SIG-M5 treated with dmso at 0.1 percent for 504 hours (cell line): ENCODE measurements at regions not wholly inside any gene's neighbourhood (a gene's known extent, or its start where the extent isn't known, plus 50 kb on each side); places are given as distances from the start of the nearest gene placed in this dataset.
"Not testable (repeated sequence)": the region's sequence is repeated elsewhere in the genome, so short reads cannot be mapped to it uniquely, and the experiment has no call there.

Source experiments
- DNase-seq: peaks from one replicate; lab custom pipeline; 2025; ENCODE audit not compliant: unreplicated experiment; lab: John Stamatoyannopoulos, UW

DNA sequence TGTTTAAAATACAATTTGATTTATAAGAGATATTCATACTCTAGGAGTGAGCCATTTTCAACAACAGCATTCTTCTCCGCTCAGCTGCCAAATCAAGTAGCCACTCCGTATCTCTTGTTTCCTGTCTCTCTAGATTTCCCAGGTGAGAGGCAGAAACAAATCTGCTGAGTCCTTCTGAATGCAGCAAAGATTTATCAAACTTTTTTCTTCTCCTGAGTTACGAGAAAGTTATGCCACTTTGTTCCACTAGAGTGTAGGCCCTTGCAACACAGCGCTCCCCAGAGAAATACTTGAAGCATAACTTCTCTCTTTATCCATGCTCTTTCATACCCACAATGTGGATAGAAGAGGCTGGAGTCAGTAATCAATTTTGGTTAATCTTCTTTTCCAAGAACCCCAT lies 1960.8 kb downstream of the OLFM4 start:
- no peak for DNase-seq

DNA sequence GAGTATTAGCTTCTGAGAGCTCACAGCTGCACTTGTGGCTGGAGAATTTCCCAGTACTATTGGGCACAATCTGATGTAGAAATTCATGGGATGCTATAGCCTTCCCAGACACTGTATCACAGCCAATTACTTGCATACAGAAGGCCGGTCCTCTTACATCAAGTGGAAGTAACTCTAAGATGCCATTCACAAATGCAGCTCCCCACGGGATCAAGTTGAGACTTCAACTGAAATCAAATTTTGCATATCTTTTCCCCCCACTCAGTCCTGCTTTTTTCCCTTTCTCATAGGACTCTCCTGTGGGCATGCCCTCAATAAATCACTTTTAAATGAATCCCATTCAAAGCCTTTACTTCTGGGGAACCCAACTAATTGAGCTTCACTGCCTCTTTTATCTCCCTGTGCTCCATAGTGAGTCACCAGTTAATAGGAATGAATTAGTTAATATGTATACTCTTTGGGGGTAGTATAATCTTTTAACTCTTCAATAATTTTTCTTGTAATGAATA lies 1970.8 kb downstream of the OLFM4 start:
- DNase-seq, result no peak

DNA sequence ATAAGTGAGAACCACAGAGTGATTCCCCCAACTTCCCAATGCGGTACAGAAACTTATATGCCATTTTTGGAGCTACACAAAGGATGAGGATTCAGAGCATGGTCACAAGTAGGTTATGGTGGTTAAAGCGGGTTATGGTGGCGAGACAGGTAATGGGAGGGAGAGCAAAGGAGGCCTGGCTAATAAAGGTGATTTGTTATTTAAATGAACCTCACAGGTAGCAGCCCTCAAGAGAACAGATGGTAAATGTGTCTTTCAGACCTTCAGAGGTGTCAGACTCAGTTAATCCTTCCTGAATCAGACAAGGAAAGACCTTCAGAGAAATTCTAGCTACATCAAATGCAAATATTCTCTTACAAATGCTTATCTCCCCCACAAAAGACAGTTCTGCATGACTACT lies 1971.4 kb downstream of the OLFM4 start:
- DNase-seq, result no peak

DNA sequence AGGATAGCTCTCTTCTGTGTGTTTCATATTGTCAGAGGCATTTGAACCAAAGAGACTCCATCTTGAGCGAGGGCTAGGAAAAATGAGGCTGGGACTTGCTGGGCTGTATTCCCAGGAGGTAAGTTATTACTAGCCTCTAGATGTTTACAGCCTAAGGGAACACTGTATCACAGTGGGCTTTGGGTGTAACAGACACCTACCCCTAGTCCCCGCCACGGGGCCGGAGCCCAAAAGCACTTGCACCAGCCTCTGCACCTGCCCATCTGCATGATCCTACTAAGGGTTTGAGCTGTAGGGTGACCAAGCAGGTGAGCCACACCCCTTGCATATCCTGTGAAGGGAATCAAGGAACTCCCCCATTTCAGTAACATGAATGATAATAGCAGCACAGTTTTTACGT lies 1972.2 kb downstream of the OLFM4 start:
- no peak for DNase-seq

DNA sequence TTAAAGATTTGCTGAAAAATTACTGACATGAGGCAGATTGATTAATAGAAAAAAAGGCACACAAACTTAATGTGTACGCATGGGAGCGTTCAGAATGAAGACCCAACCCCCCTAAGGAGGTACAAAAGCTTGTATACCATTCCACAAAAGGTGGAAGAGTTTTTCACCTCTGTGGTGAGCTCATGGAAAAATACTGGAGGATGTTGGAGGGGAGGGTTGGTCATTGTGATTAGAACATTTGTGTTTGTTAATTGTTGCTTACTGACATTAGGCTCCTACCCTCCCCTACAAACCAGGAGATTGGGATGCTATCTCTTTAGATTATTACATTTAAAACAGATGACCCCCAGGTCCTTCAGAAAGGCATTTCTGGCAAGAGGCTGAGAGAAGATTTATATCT lies 1973.3 kb downstream of the OLFM4 start:
- no peak for DNase-seq

DNA sequence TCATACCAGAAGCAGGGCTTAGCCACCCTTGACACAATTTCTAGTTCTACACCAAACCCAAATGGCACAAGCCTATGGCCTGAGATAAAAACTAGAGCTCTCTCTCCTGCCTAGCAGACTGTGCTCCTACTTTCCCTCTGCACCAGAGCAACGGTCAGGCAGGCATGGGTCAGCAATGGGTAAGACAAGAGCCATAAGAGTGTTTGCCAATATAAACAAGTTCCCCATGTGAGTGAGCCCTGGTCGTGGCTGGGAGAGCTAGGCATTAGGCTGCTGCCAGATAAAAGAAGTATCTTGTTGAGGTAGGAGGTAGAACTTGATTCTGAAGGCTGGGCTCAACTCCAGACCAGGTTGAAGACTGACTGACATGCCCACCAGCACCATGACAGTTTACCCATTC lies 1979.1 kb downstream of the OLFM4 start:
- DNase-seq, result no peak

DNA sequence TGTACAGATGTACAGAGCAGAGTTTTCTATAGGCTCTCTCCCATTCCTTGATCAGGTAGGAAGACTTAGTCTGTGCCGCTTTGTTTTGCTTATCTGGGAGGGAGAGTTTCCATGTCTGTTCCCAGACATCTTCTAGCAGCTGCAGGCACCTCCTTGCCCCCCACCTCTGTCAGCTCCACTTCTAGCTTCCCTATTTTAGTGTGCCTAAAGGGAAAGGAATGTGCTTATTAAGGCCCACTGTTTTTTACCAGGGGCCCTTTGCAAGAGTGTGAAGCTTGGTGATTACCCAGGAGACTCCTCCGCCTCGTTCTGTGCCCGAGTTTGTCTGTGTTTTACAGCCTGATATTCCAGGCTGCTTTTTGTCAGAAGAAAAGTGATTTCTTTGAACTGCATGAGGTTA lies 1984.4 kb downstream of the OLFM4 start:
- DNase-seq, result no peak

DNA sequence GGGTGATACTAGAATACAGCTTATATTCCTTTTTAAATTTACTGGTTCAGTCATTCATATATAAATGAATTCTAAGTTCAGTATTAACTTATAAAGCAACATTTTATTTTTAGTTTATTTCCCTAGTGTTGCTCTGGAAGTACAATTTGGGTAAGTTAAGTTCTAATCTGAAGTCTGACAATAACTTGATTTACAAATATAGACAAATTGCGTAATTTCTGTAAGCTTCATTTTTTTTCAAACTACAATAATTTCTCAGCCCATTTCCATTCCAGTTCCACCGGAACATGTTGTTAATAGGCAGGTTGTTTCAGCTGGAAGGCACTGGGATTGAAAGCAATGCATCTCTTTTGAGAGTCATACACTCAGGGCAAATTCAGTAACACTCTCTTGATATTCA lies 2000.7 kb downstream of the OLFM4 start:
- DNase-seq, result no peak

DNA sequence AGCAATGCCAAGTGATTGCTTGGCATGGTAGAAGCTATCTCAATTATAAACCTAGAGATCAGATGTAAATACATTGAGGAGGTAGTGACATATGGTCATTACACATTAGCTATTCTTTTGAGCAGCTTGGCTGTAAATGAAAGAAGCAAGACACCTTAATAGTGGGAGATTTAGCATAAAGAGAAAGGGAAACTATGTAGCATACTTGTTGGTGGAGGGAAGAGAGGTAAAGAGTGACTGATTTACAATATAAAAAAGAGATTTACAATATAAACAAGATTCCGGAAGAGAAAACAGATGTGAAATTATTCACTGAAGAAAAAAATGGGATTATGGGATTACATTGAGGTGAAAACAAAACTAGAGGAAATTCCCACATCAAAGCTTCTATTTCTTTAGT lies 2009.6 kb downstream of the OLFM4 start:
- no peak for DNase-seq

DNA sequence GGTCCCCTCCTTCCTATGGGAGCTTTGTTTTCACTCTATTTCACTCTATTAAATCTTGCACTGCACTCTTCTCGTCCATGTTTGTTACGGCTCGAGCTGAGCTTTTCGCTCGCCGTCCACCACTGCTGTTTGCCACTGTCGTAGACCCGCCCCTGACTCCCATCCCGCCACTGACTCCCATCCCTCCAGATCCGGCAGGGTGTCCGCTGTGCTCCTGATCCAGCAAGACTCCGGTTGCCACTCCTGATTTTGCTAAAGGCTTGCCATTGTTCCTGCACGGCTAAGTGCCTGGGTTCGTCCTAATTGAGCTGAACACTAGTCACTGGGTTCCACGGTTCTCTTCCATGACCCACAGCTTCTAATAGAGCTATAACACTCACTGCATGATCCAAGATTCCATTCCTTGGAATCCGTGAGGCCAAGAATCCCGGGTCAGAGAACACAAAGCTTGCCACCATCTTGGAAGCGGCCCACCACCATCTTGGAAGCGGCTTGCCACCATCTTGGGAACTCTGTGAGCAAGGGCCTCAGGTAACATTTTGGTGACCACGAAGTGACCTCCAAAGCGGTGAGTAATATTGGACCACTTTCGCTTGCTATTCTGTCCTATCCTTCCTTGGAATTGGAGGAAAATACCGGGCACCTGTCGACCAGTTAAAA lies 2025.4 kb downstream of the OLFM4 start:
- DNase-seq, result not testable (repeated sequence)

DNA sequence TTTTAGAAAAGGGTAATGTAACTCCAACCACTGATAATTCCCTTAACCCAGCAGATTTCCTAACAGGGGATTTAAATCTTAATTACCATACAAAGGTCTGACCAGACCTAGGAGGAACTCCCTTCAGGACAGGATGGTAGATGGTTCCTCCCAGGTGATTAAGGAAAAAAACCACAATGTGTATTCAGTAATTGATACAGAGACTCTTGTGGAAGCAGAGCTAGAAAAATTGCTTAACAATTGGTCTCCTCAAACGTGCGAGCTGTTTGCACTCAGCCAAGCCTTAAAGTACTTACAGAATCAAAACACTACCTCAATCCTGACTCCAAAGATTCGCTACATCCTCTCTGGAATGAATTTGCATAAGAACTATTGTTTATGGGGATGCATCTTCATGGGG lies 2027.1 kb downstream of the OLFM4 start:
- DNase-seq, result not testable (repeated sequence)

DNA sequence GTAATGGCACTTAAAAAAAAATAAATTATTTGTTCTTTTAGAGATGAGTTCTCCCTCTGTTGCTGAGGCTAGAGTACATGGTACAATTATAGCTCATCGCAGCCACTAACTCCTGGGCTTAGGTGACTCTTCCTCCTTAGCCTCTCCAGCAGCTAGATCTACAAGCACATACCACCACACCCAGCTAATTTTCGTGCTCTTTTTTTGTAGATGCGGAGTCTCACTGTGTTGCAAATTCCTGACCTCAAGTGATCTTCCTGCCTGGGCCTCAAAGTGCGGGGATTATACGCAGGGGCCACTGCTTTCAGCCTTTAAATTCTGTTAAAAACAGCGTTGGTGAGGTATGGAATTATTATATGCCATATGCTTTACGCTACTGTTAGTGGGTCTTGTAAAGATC lies 2034.0 kb downstream of the OLFM4 start:
- DNase-seq, result no peak

DNA sequence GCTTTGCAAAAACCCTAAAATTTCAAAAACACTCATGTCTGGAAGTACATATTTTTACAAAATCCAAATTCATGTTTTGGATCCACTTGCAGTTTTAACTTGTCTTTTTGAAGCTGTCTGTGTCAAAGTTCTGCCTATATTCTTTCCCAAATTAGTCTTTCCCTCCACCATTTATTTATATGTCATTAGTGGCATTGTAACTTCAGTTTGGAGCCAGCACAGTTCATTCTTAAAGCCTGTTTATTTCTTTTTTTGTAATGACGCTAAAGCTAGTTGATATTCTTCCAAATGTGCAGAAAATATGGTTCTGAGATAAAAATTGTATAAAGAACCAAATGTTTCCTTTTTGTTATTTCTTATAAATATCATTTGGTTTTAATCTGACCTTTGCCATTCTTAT lies 2039.3 kb downstream of the OLFM4 start:
- DNase-seq, result no peak

DNA sequence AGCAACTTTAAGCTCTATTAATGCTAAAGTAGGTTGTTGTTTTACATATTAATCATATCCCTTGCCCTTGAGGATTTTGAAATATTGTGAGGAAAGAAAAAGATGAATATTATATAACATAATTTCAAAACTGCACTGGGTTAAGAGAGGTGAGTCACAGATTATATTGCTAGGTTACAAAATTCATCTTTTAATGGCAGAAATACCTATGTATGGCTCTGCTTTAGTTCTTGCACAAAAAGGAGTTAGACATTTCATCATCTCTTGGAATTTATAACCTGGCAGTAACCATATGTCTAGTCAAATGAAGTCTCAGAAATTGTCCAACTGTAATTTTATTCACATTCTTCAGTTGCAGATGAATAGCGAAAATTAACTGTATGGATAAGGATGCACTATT lies 2041.1 kb downstream of the OLFM4 start:
- DNase-seq, result no peak

DNA sequence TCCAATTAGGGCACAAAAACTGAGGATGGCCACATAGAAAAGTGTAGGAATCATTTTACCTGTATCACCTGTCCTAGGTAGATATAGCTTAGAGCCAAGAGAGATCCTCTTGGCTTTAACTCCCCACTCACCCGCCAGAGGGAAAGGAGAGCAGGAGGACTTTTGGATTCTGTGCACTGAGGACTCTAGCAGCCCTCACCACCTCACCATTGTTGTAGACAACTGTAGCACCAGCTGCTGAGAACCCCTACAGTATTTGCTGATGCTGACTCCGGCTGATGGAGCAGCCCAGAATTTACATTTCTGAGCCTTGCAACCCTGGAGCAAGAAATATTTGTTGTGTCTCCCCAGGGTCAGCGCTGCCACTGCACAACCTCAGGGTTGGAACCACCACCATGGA lies 2044.4 kb downstream of the OLFM4 start:
- no peak for DNase-seq

DNA sequence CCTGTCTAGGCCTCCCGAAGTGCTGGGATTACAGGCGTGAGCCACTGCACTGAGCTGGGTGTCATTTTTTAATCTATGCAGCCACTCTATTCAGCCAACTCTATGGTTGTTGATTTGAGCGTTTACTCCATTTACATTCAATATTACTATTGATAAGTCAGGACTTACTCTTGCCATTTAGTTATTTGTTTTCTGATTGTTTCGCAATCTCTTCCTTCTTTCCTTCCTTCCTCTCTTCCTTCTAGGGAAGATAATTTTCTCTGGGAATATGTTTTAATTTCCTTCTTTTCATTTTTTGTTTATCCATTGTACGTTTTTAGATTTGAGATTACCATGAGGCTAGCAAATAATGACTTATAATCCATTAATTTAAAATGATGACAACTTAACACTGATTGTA lies 2056.0 kb downstream of the OLFM4 start:
- DNase-seq, result no peak

DNA sequence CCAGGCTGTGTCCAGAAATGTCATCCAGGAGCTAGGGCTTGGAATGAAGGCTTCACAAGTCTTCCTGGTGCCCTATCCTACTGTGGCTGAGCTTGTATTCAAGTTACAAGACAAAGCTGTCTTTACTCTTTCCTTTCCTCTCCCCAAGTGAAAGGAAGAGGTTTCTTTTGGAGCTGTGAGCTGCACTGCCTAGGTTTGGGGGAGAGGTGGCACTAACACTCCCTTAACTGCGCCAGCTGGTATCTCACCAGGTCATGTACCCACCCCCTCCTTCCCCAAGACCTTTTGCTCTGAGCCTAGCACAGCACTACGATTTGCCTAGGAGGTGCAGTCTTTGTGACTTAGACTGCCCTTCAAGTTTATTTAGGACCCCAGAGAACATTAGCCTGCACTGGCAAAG lies 2053.6 kb upstream of the PRR20A start:
- DNase-seq, result no peak

DNA sequence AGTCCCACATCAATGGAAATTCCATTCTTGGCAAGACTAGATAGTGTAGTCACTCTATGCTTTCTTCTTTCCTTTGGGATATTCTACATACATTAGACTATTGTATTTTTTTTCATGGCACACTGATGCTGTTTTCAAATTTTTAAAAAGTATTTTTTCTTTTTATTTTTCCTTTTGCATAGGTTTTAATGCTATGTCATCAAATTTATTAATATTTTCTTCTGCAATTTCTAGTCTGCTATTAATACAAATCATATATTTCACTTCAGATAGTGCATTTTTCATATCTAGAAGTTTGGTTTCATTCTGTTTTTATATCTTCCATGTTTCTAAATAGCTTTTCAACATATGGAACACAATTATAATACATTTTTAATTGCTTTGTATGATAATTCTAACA lies 2050.1 kb upstream of the PRR20A start:
- no peak for DNase-seq

DNA sequence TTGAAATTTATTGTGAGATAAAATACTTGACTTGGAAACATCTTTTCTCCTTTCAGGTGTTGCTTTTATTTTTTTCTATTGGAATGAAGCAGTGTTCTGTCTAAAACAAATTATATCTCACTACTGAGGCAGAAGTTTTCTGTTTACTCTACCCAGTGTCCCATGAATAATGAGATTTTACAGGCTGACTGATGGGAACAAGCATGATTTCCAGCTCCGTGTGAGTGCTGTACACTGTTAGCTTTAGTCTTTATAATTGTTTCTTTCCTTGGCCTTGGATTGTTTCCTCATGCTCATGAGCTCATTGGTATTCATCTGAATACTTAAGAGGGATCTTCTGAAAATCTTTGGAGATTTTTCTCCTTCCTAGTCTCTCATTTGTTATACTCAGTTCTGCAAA lies 2049.5 kb upstream of the PRR20A start:
- DNase-seq, result no peak

DNA sequence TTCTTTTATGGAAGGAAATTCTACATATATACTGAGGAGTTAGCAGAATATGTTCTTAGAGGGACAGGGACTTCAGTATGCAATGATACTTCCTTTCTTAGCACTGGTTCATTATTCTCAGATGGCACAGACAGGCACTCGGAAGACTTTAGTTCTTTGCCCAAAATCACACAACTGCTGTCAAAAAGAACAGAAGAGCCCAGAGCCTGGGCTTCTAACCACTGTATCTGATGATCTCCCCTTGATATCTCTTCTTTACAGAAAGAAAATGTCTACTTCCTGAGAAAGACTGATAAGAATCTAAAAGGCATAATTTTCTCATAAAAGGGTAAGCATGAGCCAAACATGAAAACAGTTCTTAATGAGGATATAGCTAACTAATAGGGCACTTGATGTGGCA lies 2034.2 kb upstream of the PRR20A start:
- DNase-seq, result no peak

DNA sequence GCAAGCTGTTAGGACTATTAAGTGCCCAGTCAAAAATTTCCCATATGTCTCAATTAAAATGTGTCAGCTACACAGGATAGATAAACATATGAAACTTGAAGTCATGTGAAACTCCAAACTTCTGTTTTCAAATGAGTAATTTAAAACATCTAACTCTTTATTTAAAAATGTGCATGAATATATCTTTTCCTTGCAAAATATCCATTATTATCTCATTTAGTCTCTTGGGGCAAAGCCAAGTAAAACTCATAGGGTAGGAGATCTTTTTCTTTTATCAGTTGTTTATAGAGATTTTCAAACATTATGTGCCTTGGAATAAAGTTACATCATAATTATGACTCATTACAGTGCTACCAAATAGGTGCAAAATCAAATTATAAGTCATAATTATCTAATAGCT lies 2020.1 kb upstream of the PRR20A start:
- DNase-seq, result no peak

DNA sequence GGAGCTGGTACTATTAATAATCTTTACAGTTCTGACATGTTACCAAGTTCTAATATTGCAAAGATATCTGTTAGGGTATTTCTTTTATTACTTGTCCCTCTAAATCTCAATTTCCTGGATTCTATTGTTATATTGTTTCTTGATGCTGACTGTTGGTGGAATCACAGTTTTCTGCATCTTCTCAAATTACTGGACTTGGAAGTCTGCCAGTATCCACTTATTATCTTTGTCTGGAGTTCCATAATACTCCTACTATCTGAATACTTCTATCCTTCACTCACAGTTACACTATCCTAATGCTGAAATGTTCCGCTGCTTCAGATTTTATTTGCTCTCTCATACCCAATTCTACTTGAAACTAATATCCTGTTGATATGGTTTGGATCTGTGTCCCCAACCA lies 1985.7 kb upstream of the PRR20A start:
- no peak for DNase-seq

DNA sequence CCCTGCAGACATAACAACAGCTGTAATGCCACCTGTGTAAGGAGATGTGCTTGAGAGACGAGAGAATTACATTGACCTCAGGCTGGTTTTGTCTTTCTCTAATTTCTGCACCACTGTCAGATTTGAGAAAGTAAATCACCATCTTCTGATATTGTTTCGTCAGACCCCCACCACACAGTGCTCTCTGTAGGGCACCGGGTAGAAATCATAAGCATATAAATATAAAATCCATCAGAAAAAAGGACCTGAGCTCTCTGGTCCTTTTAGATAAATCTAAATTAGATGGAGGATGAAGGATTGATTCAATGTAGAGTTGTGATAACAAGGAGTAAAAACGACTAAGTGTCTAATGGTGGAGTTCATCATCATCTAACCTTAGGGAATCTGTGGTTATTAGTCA lies 1981.0 kb upstream of the PRR20A start:
- DNase-seq, result no peak

DNA sequence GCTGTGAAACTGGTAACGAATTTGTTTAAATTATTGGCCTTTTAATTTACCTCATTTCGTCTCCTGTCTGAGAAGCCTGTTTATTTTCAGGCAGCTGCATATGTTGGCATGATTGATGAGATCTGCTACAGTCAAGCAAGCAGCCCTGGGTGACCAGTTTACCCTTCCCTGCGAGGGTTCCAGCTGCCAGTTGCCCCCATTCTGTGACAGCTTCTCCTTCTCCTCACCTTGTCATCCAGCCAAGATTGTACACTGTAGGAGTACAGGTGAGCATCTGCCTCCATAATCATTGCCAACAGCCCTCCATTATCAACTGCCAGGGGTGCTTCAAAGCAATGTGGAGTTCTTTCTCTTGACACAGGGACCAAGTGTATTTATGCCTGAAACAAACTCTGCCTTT lies 1979.9 kb upstream of the PRR20A start:
- DNase-seq, result no peak
